ENCODE measurements at regions not wholly inside any gene's neighbourhood (a gene's known extent, or its start where the extent isn't known, plus 50 kb on each side); places are given as distances from the start of the nearest gene placed in this dataset.

GRCh38 chr20:22333885-22334545 is 250.4 kb downstream of the FOXA2 start:
- Histone ChIP-seq H3K4me1 (no peaks in the 10 kb centered on the region), H3K4me3 (no peak overlapping the region), H3K9me3 (no peaks in the 10 kb centered on the region), H3K36me3 (replicated peaks in 1 of 2; ENCODE audit: insufficient read depth in 1 of 2, low read depth in 2 of 2) (no peaks in the 10 kb centered on the region), H3K27me3 (no peaks in the 10 kb centered on the region), H3K27ac (no peak overlapping the region)
- 17 to 20% methylated on average over 19 of the region's 19 CpGs for WGBS, 2 donors
- ATAC-seq (peak; percentile 86), DNase-seq (peak; percentile 61 to 74 (median 68))
- no peak for TF ChIP-seq POLR2A (IDR thresholded peaks at IDR 0.05)
- TF ChIP-seq, protein P1, sequence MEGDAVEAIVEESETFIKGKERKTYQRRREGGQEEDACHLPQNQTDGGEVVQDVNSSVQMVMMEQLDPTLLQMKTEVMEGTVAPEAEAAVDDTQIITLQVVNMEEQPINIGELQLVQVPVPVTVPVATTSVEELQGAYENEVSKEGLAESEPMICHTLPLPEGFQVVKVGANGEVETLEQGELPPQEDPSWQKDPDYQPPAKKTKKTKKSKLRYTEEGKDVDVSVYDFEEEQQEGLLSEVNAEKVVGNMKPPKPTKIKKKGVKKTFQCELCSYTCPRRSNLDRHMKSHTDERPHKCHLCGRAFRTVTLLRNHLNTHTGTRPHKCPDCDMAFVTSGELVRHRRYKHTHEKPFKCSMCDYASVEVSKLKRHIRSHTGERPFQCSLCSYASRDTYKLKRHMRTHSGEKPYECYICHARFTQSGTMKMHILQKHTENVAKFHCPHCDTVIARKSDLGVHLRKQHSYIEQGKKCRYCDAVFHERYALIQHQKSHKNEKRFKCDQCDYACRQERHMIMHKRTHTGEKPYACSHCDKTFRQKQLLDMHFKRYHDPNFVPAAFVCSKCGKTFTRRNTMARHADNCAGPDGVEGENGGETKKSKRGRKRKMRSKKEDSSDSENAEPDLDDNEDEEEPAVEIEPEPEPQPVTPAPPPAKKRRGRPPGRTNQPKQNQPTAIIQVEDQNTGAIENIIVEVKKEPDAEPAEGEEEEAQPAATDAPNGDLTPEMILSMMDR (IDR thresholded peaks at IDR 0.05): peak; percentile 52 to 78 (median 71)
- intact Hi-C loops (cut with DNase I): loop anchor here (5.0 kb wide), 1 partner anchor 353 kb away; no protein-coding TSS in a partner anchor

GRCh38 chr20:22324505-22324904 is 259.9 kb downstream of the FOXA2 start:
- Histone ChIP-seq H3K27ac (no peak overlapping the region), H3K27me3 (no peaks in the 10 kb centered on the region), H3K4me1 (no peaks in the 10 kb centered on the region), H3K9me3 (no peaks in the 10 kb centered on the region), H3K4me3 (no peak overlapping the region), H3K36me3 (replicated peaks in 1 of 2; ENCODE audit: insufficient read depth in 1 of 2, low read depth in 2 of 2) (no peaks in the 10 kb centered on the region)
- no peak for DNase-seq
- WGBS, 2 donors: 68 to 76% methylated on average over 2 of the region's 2 CpGs
- no peak for ATAC-seq
- no peak for TF ChIP-seq POLR2A (IDR thresholded peaks at IDR 0.05)
- TF ChIP-seq, protein P1 (IDR thresholded peaks at IDR 0.05): no peak
- intact Hi-C loops (cut with DNase I): no loop called here

GRCh38 chr20:22322513-22322912 is 261.9 kb downstream of the FOXA2 start:
- Histone ChIP-seq H3K36me3 (replicated peaks in 1 of 2; ENCODE audit: insufficient read depth in 1 of 2, low read depth in 2 of 2) (no peaks in the 10 kb centered on the region), H3K4me1 (no peaks in the 10 kb centered on the region), H3K9me3 (no peaks in the 10 kb centered on the region), H3K4me3 (no peak overlapping the region), H3K27ac (no peak overlapping the region), H3K27me3 (no peaks in the 10 kb centered on the region)
- intact Hi-C loops (cut with DNase I): no loop called here
- DNase-seq (no peak), ATAC-seq (no peak)
- 39 to 50% methylated on average over 2 of the region's 2 CpGs for WGBS, 2 donors
- TF ChIP-seq, protein P1 (IDR thresholded peaks at IDR 0.05): no peak
- TF ChIP-seq POLR2A (IDR thresholded peaks at IDR 0.05): no peak

DNA sequence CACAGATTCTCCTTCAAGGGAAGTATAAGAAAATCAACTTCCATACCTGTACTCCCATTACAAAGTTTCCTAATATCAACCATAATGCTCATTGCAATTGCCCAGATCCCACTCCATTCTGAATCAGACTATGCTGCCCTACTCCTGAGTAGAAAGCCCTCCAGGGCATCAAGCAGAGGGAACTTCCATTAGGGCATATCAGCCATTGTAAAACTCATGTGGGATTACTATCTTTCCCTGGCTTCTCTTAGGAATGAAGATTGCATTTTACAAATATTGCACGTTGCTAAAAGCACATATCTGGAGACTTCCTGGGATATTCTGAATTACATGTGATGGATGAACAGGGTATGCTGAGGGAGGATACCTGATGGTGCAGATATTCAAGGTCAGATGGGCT is 263.2 kb downstream of the FOXA2 start:
- DNase-seq (no peak), ATAC-seq (no peak)
- 47 to 60% methylated on average over 1 of the region's 1 CpG for WGBS, 2 donors
- no peak for TF ChIP-seq POLR2A (IDR thresholded peaks at IDR 0.05)
- TF ChIP-seq, protein P1 (IDR thresholded peaks at IDR 0.05): no peak
- H3K4me3 ChIP-seq: no peak overlapping the region
- no peaks in the 10 kb centered on the region for H3K27me3 ChIP-seq
- no peaks in the 10 kb centered on the region for H3K4me1 ChIP-seq
- H3K36me3 ChIP-seq (replicated peaks in 1 of 2; ENCODE audit: insufficient read depth in 1 of 2, low read depth in 2 of 2): no peaks in the 10 kb centered on the region
- H3K27ac ChIP-seq: no peak overlapping the region
- intact Hi-C loops (cut with DNase I): no loop called here
- no peaks in the 10 kb centered on the region for H3K9me3 ChIP-seq

Data from body of pancreas (tissue), 4 donors.